ENCODE measurements at regions not wholly inside any gene's neighbourhood (a gene's known extent, or its start where the extent isn't known, plus 50 kb on each side); places are given as distances from the start of the nearest gene placed in this dataset.

DNA sequence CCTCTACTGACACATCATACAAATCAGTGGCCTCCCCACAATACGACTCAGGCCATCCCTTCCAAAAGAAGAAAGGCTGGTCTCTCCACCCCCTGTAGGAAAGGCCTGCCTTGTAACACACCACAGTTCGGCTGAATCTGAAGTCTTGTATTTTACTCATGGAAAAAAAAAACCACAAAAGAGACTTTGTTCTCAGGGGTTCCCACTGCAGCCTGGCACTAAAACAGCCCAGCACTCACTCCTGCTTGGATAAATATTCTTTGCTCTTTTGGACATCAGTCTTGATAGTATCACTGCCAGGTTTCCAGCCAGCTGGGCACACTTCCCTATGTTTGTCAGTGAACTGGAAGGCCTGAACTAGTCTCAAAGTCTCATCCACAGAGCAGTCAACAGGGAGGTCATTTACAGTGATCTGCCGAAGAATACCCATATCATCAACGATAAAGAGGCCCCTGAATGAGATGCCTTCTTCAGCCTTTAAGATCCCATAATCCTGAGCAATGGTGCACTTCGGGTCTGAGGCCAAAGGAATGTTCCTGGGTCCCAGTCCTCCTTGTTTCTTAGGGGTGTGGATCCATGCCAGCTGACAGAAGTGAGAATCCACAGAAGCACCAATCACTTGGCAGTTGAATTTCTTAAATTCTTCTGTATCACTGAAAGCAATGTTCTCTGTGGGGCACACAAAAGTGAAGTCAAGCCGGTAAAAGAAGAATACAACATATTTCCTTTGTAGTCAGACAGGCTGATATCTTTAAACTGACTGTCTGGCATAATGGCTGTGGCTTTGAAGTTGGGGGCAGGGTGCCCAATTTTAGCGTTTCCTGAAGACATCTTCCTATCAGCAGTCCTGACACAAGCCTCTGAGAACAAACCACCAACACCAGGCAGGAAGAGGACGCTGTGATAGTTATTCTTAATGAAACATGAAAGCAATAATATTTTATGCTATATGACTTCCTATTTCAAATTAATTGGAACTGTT lies 198.1 kb downstream of the LURAP1L start:
- TF ChIP-seq POLR2AphosphoS5 (IDR thresholded peaks at IDR 0.05; ENCODE audit: borderline replicate concordance, low read depth, low read length): no peak
- no peak for TF ChIP-seq EZH2 (IDR thresholded peaks at IDR 0.05)

All from SK-N-MC (cell line).